HEK293 (cell line): ENCODE measurements at regions not wholly inside any gene's neighbourhood (a gene's known extent, or its start where the extent isn't known, plus 50 kb on each side); places are given as distances from the start of the nearest gene placed in this dataset.

Experiments used
- CTCF ChIA-PET: fragments of 350-600 bp; formaldehyde crosslinking; extraction: SDS; loops from one replicate; lab custom pipeline; 2021; ENCODE audit warnings: antibody characterized with exemption; lab: Yijun Ruan, JAX
- POLR2A ChIA-PET: fragments of 300-600 bp; formaldehyde crosslinking; extraction: SDS; loops from one replicate; lab custom pipeline; 2020; ENCODE audit warnings: antibody characterized with exemption, inconsistent platforms; lab: Yijun Ruan, JAX
- H3K27ac ChIP-seq: fragments of 200-500 bp; sonication (Bioruptor generic); 2 replicates; pipeline ENCODE4 v1.5.1; 2014; ENCODE audit warnings: low read depth, low read length, control low read depth, inconsistent platforms; ENCODE audit errors: extremely low read depth
- H3K36me3 ChIP-seq, 2 experiments: fragments of 200-500 bp in 1 of 2; sonication (Bioruptor generic) in 1 of 2; 1 replicate in 1 of 2; 2 replicates in 1 of 2; pipeline ENCODE4 v1.5.1; 2014 to 2017; ENCODE audit warnings: inconsistent platforms in 2 of 2, low read length in 2 of 2; ENCODE audit not compliant: control insufficient read depth in 2 of 2, insufficient read depth in 1 of 2
- H3K4me1 ChIP-seq: fragments of 200-500 bp; sonication (Bioruptor generic); 2 replicates; pipeline ENCODE4 v1.5.1; 2014; ENCODE audit warnings: mild to moderate bottlenecking, low read length, inconsistent platforms; ENCODE audit not compliant: control insufficient read depth, insufficient read depth
- H3K4me3 ChIP-seq: 2 replicates; pipeline ENCODE4 v1.5.1; 2011; ENCODE audit warnings: low read depth, mild to moderate bottlenecking, control low read depth, low read length, moderate library complexity
- H3K9me3 ChIP-seq: fragments of 200-500 bp; sonication (Bioruptor generic); 2 replicates; pipeline ENCODE4 v1.5.1; 2014; ENCODE audit warnings: low read depth, low read length, inconsistent platforms; ENCODE audit not compliant: control insufficient read depth, insufficient read depth
- GLI4 ChIP-seq: fragments of 450-650 bp; formaldehyde crosslinking; IDR thresholded peaks from 2 replicates; pipeline ENCODE4 v1.5.1; 2016; ENCODE audit warnings: missing biosample characterization, missing genetic modification characterization
- PRDM1 ChIP-seq: fragments of 450-650 bp; formaldehyde crosslinking; IDR thresholded peaks from 2 replicates; pipeline ENCODE4; 2016; ENCODE audit warnings: missing biosample characterization, missing genetic modification characterization
- SP3 ChIP-seq: fragments of 450-650 bp; formaldehyde crosslinking; IDR thresholded peaks from 2 replicates; pipeline ENCODE4 v1.5.1; 2016; ENCODE audit warnings: missing biosample characterization, missing genetic modification characterization
- TCF7L2 ChIP-seq: IDR thresholded peaks from 2 replicates; pipeline ENCODE4 v1.6.1; 2011; ENCODE audit warnings: low read depth, mild to moderate bottlenecking, inconsistent platforms, low read length, moderate library complexity, borderline replicate concordance
- WT1 ChIP-seq: fragments of 450-650 bp; formaldehyde crosslinking; IDR thresholded peaks from 2 replicates; pipeline ENCODE4 v1.5.1; 2016; ENCODE audit warnings: missing biosample characterization, missing genetic modification characterization
- ZBTB20 ChIP-seq: fragments of 450-650 bp; formaldehyde crosslinking; IDR thresholded peaks from 2 replicates; pipeline ENCODE4 v1.5.1; 2016; ENCODE audit warnings: missing biosample characterization, missing genetic modification characterization
- ZFHX2 ChIP-seq: fragments of 450-650 bp; formaldehyde crosslinking; conservative IDR thresholded peaks from 2 replicates; pipeline ENCODE4 v1.5.1; 2016; ENCODE audit warnings: missing biosample characterization, missing genetic modification characterization
- ZFP69B ChIP-seq: fragments of 450-650 bp; formaldehyde crosslinking; IDR thresholded peaks from 2 replicates; pipeline ENCODE4 v1.5.1; 2016; ENCODE audit warnings: missing biosample characterization, missing genetic modification characterization
- ZNF112 ChIP-seq: fragments of 450-650 bp; formaldehyde crosslinking; IDR thresholded peaks from 2 replicates; pipeline ENCODE4 v1.5.0; 2017; ENCODE audit warnings: missing biosample characterization, missing genetic modification characterization
- ZNF133 ChIP-seq: fragments of 450-650 bp; formaldehyde crosslinking; IDR thresholded peaks from 2 replicates; pipeline ENCODE4 v1.5.1; 2016; ENCODE audit warnings: missing biosample characterization, missing genetic modification characterization
- ZNF350 ChIP-seq: fragments of 450-650 bp; formaldehyde crosslinking; IDR thresholded peaks from 2 replicates; pipeline ENCODE4 v1.5.0; 2017; ENCODE audit warnings: missing biosample characterization, mild to moderate bottlenecking, missing genetic modification characterization
- ZNF366 ChIP-seq: fragments of 450-650 bp; formaldehyde crosslinking; conservative IDR thresholded peaks from 2 replicates; pipeline ENCODE4 v1.5.1; 2016; ENCODE audit warnings: missing biosample characterization, missing genetic modification characterization
- ZNF404 ChIP-seq: fragments of 450-650 bp; formaldehyde crosslinking; IDR thresholded peaks from 2 replicates; pipeline ENCODE4 v1.5.1; 2017; ENCODE audit warnings: missing biosample characterization, missing genetic modification characterization
- ZNF544 ChIP-seq: fragments of 450-650 bp; formaldehyde crosslinking; IDR thresholded peaks from 2 replicates; pipeline ENCODE4 v1.5.0; 2017; ENCODE audit warnings: missing biosample characterization, missing genetic modification characterization
- ZNF555 ChIP-seq: fragments of 450-650 bp; formaldehyde crosslinking; conservative IDR thresholded peaks from 2 replicates; pipeline ENCODE4 v1.5.1; 2017; ENCODE audit warnings: missing biosample characterization, mild to moderate bottlenecking, missing genetic modification characterization, inconsistent platforms
- ZNF600 ChIP-seq: fragments of 450-650 bp; formaldehyde crosslinking; IDR thresholded peaks from 2 replicates; pipeline ENCODE4 v1.5.1; 2016; ENCODE audit warnings: missing biosample characterization, missing genetic modification characterization
- ZNF654 ChIP-seq: fragments of 450-650 bp; formaldehyde crosslinking; IDR thresholded peaks from 2 replicates; pipeline ENCODE4 v1.5.1; 2016; ENCODE audit warnings: low read depth, missing biosample characterization, missing genetic modification characterization
- ZNF658 ChIP-seq: fragments of 450-650 bp; formaldehyde crosslinking; IDR thresholded peaks from 2 replicates; pipeline ENCODE4; 2016; ENCODE audit warnings: missing biosample characterization, missing genetic modification characterization
- ZNF701 ChIP-seq: fragments of 450-650 bp; formaldehyde crosslinking; IDR thresholded peaks from 2 replicates; pipeline ENCODE4 v1.5.1; 2016; ENCODE audit warnings: missing biosample characterization, missing genetic modification characterization
- TF ChIP-seq, protein P1 (sequence below): fragments of 450-650 bp; IDR thresholded peaks from 2 replicates; pipeline ENCODE4 v1.5.1; 2018; ENCODE audit warnings: missing biosample characterization, missing genetic modification characterization
- TF ChIP-seq, protein P2 (sequence below): fragments of 450-650 bp; formaldehyde crosslinking; IDR thresholded peaks from 2 replicates; pipeline ENCODE4 v1.5.1; 2016; ENCODE audit warnings: missing biosample characterization, missing genetic modification characterization
- TF ChIP-seq, protein P3 (sequence below): fragments of 450-650 bp; formaldehyde crosslinking; IDR thresholded peaks from 2 replicates; pipeline ENCODE4 v1.5.1; 2016; ENCODE audit warnings: missing biosample characterization, missing genetic modification characterization, low read depth
- TF ChIP-seq, protein P4 (sequence below): fragments of 450-650 bp; formaldehyde crosslinking; optimal IDR thresholded peaks from 2 replicates; pipeline ENCODE3; 2016; ENCODE audit warnings: missing biosample characterization, mild to moderate bottlenecking, missing genetic modification characterization
- TF ChIP-seq, protein P5 (sequence below): fragments of 450-650 bp; formaldehyde crosslinking; conservative IDR thresholded peaks from 2 replicates; pipeline ENCODE4 v1.5.1; 2016; ENCODE audit warnings: low read depth, missing biosample characterization, missing genetic modification characterization

DNA sequence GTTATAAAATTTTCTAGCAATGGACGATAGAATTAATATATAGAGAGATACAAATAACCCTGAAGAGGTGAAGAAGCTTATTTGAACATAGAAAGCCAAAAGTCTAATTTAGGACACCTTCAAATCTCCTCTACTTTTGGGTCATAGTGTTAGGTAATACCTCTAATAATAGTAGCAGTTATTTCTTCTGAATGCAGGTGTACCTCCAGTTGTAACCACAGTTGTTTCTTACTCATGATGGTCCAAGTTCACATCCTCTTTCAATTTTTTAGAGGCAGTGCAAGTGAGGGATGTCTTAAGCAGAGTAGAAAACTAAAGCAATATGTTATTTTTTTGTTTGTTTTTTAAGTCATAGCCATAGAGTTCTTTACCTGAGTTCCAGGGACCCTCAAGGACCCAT lies 429.5 kb downstream of the CCDC85A start:
- Histone ChIP-seq H3K9me3 (no peaks in the 10 kb centered on the region), H3K36me3 (no peaks in the 10 kb centered on the region), H3K4me3 (no peak overlapping the region), H3K27ac (no peak overlapping the region), H3K4me1 (no peaks in the 10 kb centered on the region)
- TF ChIP-seq, protein P1, sequence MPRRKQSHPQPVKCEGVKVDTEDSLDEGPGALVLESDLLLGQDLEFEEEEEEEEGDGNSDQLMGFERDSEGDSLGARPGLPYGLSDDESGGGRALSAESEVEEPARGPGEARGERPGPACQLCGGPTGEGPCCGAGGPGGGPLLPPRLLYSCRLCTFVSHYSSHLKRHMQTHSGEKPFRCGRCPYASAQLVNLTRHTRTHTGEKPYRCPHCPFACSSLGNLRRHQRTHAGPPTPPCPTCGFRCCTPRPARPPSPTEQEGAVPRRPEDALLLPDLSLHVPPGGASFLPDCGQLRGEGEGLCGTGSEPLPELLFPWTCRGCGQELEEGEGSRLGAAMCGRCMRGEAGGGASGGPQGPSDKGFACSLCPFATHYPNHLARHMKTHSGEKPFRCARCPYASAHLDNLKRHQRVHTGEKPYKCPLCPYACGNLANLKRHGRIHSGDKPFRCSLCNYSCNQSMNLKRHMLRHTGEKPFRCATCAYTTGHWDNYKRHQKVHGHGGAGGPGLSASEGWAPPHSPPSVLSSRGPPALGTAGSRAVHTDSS (tag by site-specific recombination) = no peak
- TF ChIP-seq, protein P2, sequence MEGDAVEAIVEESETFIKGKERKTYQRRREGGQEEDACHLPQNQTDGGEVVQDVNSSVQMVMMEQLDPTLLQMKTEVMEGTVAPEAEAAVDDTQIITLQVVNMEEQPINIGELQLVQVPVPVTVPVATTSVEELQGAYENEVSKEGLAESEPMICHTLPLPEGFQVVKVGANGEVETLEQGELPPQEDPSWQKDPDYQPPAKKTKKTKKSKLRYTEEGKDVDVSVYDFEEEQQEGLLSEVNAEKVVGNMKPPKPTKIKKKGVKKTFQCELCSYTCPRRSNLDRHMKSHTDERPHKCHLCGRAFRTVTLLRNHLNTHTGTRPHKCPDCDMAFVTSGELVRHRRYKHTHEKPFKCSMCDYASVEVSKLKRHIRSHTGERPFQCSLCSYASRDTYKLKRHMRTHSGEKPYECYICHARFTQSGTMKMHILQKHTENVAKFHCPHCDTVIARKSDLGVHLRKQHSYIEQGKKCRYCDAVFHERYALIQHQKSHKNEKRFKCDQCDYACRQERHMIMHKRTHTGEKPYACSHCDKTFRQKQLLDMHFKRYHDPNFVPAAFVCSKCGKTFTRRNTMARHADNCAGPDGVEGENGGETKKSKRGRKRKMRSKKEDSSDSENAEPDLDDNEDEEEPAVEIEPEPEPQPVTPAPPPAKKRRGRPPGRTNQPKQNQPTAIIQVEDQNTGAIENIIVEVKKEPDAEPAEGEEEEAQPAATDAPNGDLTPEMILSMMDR (tag by site-specific recombination) = no peak
- TF ChIP-seq ZFP69B (tag by site-specific recombination) (no peak), ZNF350 (no peak), ZNF600 (no peak), ZNF112 (tag by site-specific recombination) (no peak), ZNF544 (tag by site-specific recombination) (no peak), ZNF701 (tag by site-specific recombination) (no peak), TCF7L2 (no peak), ZNF654 (tag by site-specific recombination) (no peak), WT1 (tag by site-specific recombination) (no peak), ZBTB20 (tag by site-specific recombination) (no peak), ZNF555 (no peak), ZFHX2 (no peak), ZNF366 (tag by site-specific recombination) (no peak)
- TF ChIP-seq, protein P3, sequence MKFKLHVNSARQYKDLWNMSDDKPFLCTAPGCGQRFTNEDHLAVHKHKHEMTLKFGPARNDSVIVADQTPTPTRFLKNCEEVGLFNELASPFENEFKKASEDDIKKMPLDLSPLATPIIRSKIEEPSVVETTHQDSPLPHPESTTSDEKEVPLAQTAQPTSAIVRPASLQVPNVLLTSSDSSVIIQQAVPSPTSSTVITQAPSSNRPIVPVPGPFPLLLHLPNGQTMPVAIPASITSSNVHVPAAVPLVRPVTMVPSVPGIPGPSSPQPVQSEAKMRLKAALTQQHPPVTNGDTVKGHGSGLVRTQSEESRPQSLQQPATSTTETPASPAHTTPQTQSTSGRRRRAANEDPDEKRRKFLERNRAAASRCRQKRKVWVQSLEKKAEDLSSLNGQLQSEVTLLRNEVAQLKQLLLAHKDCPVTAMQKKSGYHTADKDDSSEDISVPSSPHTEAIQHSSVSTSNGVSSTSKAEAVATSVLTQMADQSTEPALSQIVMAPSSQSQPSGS = no peak
- TF ChIP-seq, protein P4, sequence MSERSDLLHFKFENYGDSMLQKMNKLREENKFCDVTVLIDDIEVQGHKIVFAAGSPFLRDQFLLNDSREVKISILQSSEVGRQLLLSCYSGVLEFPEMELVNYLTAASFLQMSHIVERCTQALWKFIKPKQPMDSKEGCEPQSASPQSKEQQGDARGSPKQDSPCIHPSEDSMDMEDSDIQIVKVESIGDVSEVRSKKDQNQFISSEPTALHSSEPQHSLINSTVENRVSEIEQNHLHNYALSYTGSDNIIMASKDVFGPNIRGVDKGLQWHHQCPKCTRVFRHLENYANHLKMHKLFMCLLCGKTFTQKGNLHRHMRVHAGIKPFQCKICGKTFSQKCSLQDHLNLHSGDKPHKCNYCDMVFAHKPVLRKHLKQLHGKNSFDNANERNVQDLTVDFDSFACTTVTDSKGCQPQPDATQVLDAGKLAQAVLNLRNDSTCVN = no peak
- ChIA-PET POLR2A (no interaction called here), CTCF (no interaction called here)

DNA sequence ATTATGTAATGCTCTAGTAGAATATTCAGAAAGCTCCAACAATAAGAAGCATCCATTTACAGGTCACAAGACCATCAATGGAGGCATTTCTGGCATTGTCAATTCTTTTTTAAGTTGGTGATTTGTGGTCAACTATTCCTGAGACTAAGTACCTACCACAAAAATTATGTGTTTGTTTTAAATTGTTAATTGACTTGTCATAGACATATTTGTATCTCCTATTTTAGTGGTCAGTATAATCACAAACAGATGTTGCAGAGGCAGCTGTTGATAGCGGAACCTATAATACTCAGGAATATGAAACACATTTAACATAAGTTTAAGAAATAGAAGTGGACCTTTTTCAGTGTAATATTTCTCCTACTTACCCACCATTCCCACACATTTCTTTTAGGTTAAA lies 430.1 kb downstream of the CCDC85A start:
- no peak overlapping the region for H3K4me3 ChIP-seq
- POLR2A ChIA-PET = no interaction called here
- no peaks in the 10 kb centered on the region for H3K9me3 ChIP-seq
- H3K4me1 ChIP-seq = no peaks in the 10 kb centered on the region
- CTCF ChIA-PET = no interaction called here
- no peak for TF ChIP-seq ZNF366 (tag by site-specific recombination)
- TF ChIP-seq, all 188 proteins: peak for 0
- Histone ChIP-seq H3K36me3 (no peaks in the 10 kb centered on the region), H3K27ac (no peak overlapping the region)

DNA sequence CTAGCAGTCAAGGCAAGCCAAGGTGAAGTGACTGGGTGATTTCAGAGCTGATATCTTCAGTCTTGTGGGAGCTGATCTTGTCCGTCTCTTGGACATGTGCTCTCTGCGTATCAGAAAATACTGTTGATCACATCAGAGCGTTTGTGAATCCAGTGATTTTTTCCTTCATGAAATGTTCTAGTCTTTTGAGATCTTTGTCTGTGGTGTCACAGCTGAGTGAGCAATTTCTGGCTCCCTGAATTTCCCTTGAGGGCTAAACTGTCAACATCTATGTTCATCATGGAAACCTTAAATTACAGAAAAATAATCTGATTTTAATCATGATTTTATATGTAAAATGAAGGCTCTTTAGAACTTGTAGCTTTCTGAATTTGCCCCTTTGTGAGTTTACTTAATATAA lies 432.0 kb downstream of the CCDC85A start:
- H3K9me3 ChIP-seq = no peaks in the 10 kb centered on the region
- no peaks in the 10 kb centered on the region for H3K4me1 ChIP-seq
- no peak for TF ChIP-seq ZNF658
- TF ChIP-seq, protein P5, sequence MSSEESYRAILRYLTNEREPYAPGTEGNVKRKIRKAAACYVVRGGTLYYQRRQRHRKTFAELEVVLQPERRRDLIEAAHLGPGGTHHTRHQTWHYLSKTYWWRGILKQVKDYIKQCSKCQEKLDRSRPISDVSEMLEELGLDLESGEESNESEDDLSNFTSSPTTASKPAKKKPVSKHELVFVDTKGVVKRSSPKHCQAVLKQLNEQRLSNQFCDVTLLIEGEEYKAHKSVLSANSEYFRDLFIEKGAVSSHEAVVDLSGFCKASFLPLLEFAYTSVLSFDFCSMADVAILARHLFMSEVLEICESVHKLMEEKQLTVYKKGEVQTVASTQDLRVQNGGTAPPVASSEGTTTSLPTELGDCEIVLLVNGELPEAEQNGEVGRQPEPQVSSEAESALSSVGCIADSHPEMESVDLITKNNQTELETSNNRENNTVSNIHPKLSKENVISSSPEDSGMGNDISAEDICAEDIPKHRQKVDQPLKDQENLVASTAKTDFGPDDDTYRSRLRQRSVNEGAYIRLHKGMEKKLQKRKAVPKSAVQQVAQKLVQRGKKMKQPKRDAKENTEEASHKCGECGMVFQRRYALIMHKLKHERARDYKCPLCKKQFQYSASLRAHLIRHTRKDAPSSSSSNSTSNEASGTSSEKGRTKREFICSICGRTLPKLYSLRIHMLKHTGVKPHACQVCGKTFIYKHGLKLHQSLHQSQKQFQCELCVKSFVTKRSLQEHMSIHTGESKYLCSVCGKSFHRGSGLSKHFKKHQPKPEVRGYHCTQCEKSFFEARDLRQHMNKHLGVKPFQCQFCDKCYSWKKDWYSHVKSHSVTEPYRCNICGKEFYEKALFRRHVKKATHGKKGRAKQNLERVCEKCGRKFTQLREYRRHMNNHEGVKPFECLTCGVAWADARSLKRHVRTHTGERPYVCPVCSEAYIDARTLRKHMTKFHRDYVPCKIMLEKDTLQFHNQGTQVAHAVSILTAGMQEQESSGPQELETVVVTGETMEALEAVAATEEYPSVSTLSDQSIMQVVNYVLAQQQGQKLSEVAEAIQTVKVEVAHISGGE (tag by site-specific recombination) = no peak
- no peak for TF ChIP-seq ZNF350
- no peak for TF ChIP-seq PRDM1 (tag by site-specific recombination)
- no peak for TF ChIP-seq ZNF404 (tag by site-specific recombination)
- TF ChIP-seq GLI4 (tag by site-specific recombination) = no peak
- TF ChIP-seq ZNF133 (tag by site-specific recombination) = no peak
- TF ChIP-seq ZBTB20 (tag by site-specific recombination) = no peak
- TF ChIP-seq SP3 (tag by site-specific recombination) = no peak

More for the DNA sequence above, 432.0 kb downstream of the CCDC85A start:
- ChIA-PET POLR2A (no interaction called here), CTCF (no interaction called here)
- no peak overlapping the region for H3K4me3 ChIP-seq
- H3K27ac ChIP-seq = no peak overlapping the region
- no peaks in the 10 kb centered on the region for H3K36me3 ChIP-seq
